ENCODE measurements at regions not wholly inside any gene's neighbourhood (a gene's known extent, or its start where the extent isn't known, plus 50 kb on each side); places are given as distances from the start of the nearest gene placed in this dataset.

DNA sequence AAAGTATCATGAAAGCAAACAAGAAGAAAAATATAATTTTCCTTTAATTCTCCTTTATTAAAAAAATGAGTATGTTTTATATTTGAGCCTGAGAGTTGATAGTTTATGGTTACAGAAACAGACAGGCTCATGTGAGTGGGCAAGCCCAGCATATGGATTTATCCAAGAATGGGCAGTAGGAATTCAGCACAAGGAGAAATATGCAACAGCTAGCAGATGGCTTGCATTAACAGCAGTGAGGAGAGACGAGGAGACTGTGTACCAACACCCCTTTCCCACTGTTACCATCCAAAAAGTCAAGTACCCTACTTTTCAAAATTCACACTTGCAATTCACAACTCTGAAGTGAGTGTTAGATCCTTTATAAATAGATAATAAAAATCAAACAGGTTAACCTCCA is 1760.2 kb upstream of the TENM3 start:
- TF ChIP-seq, protein P1, sequence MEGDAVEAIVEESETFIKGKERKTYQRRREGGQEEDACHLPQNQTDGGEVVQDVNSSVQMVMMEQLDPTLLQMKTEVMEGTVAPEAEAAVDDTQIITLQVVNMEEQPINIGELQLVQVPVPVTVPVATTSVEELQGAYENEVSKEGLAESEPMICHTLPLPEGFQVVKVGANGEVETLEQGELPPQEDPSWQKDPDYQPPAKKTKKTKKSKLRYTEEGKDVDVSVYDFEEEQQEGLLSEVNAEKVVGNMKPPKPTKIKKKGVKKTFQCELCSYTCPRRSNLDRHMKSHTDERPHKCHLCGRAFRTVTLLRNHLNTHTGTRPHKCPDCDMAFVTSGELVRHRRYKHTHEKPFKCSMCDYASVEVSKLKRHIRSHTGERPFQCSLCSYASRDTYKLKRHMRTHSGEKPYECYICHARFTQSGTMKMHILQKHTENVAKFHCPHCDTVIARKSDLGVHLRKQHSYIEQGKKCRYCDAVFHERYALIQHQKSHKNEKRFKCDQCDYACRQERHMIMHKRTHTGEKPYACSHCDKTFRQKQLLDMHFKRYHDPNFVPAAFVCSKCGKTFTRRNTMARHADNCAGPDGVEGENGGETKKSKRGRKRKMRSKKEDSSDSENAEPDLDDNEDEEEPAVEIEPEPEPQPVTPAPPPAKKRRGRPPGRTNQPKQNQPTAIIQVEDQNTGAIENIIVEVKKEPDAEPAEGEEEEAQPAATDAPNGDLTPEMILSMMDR (conservative IDR thresholded peaks at IDR 0.05; ENCODE audit: low read depth, low read length), result no peak
- no peak for DNase-seq (ENCODE audit: low read depth)
- H3K4me3 ChIP-seq (ENCODE audit: low read depth, low read length), result no peak overlapping the region

- no peak for DNase-seq (ENCODE audit: low read depth)
- no peak overlapping the region for H3K4me3 ChIP-seq (ENCODE audit: low read depth, low read length)
- TF ChIP-seq, protein P1 (conservative IDR thresholded peaks at IDR 0.05; ENCODE audit: low read depth, low read length), result no peak
Observed at GRCh38 chr4:180485407-180485806, 1757.8 kb upstream of the TENM3 start.

GRCh38 chr4:180486342-180486741 is 1756.9 kb upstream of the TENM3 start:
- no peak overlapping the region for H3K4me3 ChIP-seq (ENCODE audit: low read depth, low read length)
- DNase-seq (ENCODE audit: low read depth), result no peak
- TF ChIP-seq, protein P1 (conservative IDR thresholded peaks at IDR 0.05; ENCODE audit: low read depth, low read length), result no peak

GRCh38 chr4:180489787-180490186 is 1753.4 kb upstream of the TENM3 start:
- DNase-seq (ENCODE audit: low read depth), result no peak
- H3K4me3 ChIP-seq (ENCODE audit: low read depth, low read length), result no peak overlapping the region
- TF ChIP-seq, protein P1 (conservative IDR thresholded peaks at IDR 0.05; ENCODE audit: low read depth, low read length), result no peak

- no peak overlapping the region for H3K4me3 ChIP-seq (ENCODE audit: low read depth, low read length)
- TF ChIP-seq, protein P1 (conservative IDR thresholded peaks at IDR 0.05; ENCODE audit: low read depth, low read length), result no peak
- DNase-seq (ENCODE audit: low read depth), result no peak
Observed at GRCh38 chr4:180491210-180491609, 1752.0 kb upstream of the TENM3 start.

GRCh38 chr4:180493299-180493698 is 1749.9 kb upstream of the TENM3 start:
- TF ChIP-seq, protein P1 (conservative IDR thresholded peaks at IDR 0.05; ENCODE audit: low read depth, low read length), result no peak
- no peak overlapping the region for H3K4me3 ChIP-seq (ENCODE audit: low read depth, low read length)
- DNase-seq (ENCODE audit: low read depth), result no peak

DNA sequence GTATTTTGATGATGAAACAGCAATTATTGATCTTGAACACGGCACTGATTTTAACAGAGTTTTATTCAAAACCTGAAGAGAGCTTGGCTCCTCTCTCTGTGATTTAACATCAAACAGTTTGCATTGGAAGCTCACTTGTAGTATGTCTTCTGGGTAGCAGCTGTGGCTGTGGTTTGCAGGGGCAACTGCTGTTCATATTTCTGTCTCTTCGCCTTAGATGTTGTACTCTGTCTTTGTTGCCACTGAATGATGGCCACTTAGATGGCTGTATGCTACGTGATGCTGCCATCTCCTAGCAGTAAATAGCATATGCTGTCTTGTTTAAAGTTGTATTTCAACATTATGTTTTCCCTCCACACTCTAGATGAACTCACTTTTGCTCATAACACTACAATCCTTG is 1743.0 kb upstream of the TENM3 start:
- TF ChIP-seq, protein P1 (conservative IDR thresholded peaks at IDR 0.05; ENCODE audit: low read depth, low read length), result no peak
- DNase-seq (ENCODE audit: low read depth), result no peak
- H3K4me3 ChIP-seq (ENCODE audit: low read depth, low read length), result no peak overlapping the region

All from epithelial cell of proximal tubule (primary cell).